Keratinocyte (primary cell): ENCODE measurements at regions not wholly inside any gene's neighbourhood (a gene's known extent, or its start where the extent isn't known, plus 50 kb on each side); places are given as distances from the start of the nearest gene placed in this dataset.

Experiments
- DNase-seq: peaks from one replicate; pipeline ENCODE4 v3.0.0-alpha.2; 2011; ENCODE audit warnings: low read depth, missing footprints, low spot score
- FAIRE-seq: peaks from 2 replicates; lab custom pipeline; 2011; peaks lifted over from hg19 to GRCh38; lab: Jason Lieb, UNC
- H2AFZ ChIP-seq: 2 replicates; pipeline ENCODE4 v1.6.0; 2012; ENCODE audit warnings: low read length, control low read depth, inconsistent platforms; ENCODE audit not compliant: control insufficient read depth
- H3K27ac ChIP-seq: 2 replicates; pipeline ENCODE4 v1.5.1; 2011; ENCODE audit warnings: low read length; ENCODE audit not compliant: control insufficient read depth, insufficient read depth
- H3K27me3 ChIP-seq: 3 replicates; pipeline ENCODE4 v1.6.0; 2011; ENCODE audit warnings: low read length; ENCODE audit not compliant: control insufficient read depth, insufficient read depth; ENCODE audit errors: extremely low read depth
- H3K36me3 ChIP-seq, 2 experiments: 2 replicates in 1 of 2; 3 replicates in 1 of 2; pipeline ENCODE4 v1.5.1; 2011; ENCODE audit warnings: low read length in 2 of 2, mild to moderate bottlenecking in 1 of 2; ENCODE audit not compliant: control insufficient read depth in 2 of 2, insufficient read depth in 2 of 2; ENCODE audit errors: extremely low read depth in 1 of 2
- H3K4me1 ChIP-seq: 3 replicates; pipeline ENCODE4 v1.5.1; 2011; ENCODE audit warnings: low read length; ENCODE audit not compliant: control insufficient read depth, insufficient read depth; ENCODE audit errors: extremely low read depth
- H3K4me2 ChIP-seq: 3 replicates; pipeline ENCODE4 v1.6.0; 2011; ENCODE audit warnings: low read depth, low read length; ENCODE audit not compliant: control insufficient read depth, insufficient read depth; ENCODE audit errors: extremely low read depth
- H3K4me3 ChIP-seq, 3 experiments: fragments of 200-600 bp in 1 of 3; sonication (generic) in 1 of 3; 2 replicates in 2 of 3; 3 replicates in 1 of 3; pipeline ENCODE4 v1.5.1; 2011 to 2016; ENCODE audit warnings: low read length in 3 of 3, mild to moderate bottlenecking in 3 of 3, control low read depth in 2 of 3, inconsistent platforms in 1 of 3, low read depth in 1 of 3, mixed read lengths in 1 of 3, mixed run types in 1 of 3, moderate library complexity in 1 of 3; ENCODE audit not compliant: control insufficient read depth in 2 of 3, insufficient read depth in 2 of 3; ENCODE audit errors: extremely low read depth in 1 of 3
- H3K79me2 ChIP-seq: 2 replicates; pipeline ENCODE4 v1.6.0; 2012; ENCODE audit warnings: low read length; ENCODE audit not compliant: control insufficient read depth, insufficient read depth
- H3K9ac ChIP-seq: 3 replicates; pipeline ENCODE4 v1.6.0; 2011; ENCODE audit warnings: low read length; ENCODE audit not compliant: control insufficient read depth, insufficient read depth; ENCODE audit errors: extremely low read depth
- H3K9me1 ChIP-seq: 3 replicates; pipeline ENCODE4 v1.6.0; 2011; ENCODE audit warnings: low read length; ENCODE audit not compliant: control insufficient read depth, insufficient read depth; ENCODE audit errors: extremely low read depth
- H3K9me3 ChIP-seq: 2 replicates; pipeline ENCODE4 v1.5.1; 2012; ENCODE audit warnings: low read depth, low read length; ENCODE audit not compliant: control insufficient read depth
- H4K20me1 ChIP-seq: 3 replicates; pipeline ENCODE4 v1.6.0; 2011; ENCODE audit warnings: low read length; ENCODE audit not compliant: control insufficient read depth, insufficient read depth; ENCODE audit errors: extremely low read depth
- CTCF ChIP-seq, 3 experiments: IDR thresholded peaks in 1 of 3; conservative IDR thresholded peaks in 1 of 3; optimal IDR thresholded peaks in 1 of 3; 2 replicates in 2 of 3; 3 replicates in 1 of 3; pipeline versions ENCODE3 to v1.5.1; 2011; ENCODE audit warnings: low read length in 3 of 3, mild to moderate bottlenecking in 3 of 3, moderate library complexity in 2 of 3, control low read depth in 1 of 3, inconsistent platforms in 1 of 3; ENCODE audit not compliant: insufficient read depth in 2 of 3; ENCODE audit errors: extremely low read depth in 1 of 3
- EZH2 ChIP-seq: IDR thresholded peaks from one replicate; pipeline ENCODE4 v1.6.1; 2012; ENCODE audit warnings: inconsistent platforms, mild to moderate bottlenecking, low read length, moderate library complexity
- dilution Hi-C: fragments of 300-500 bp; cut with MboI; formaldehyde crosslinking; loops from one replicate; pipeline ENCODE4 v1.7.0; 2020; ENCODE audit warnings: low sequenced_read_pairs; ENCODE audit not compliant: extremely low pct_ligation_motif_present

- H3K36me3 ChIP-seq: no peaks in the 10 kb centered on the region
- FAIRE-seq (no peak), DNase-seq (no peak)
- no peaks in the 10 kb centered on the region for H3K9me1 ChIP-seq
- H3K9ac ChIP-seq: no peak overlapping the region
- no peak overlapping the region for H3K27ac ChIP-seq
- no peak overlapping the region for H2AFZ ChIP-seq
- H4K20me1 ChIP-seq: no peaks in the 10 kb centered on the region
- H3K4me1 ChIP-seq: no peaks in the 10 kb centered on the region
- H3K4me2 ChIP-seq: no peak overlapping the region
- no peaks in the 10 kb centered on the region for H3K9me3 ChIP-seq
- TF ChIP-seq EZH2: no peak
- no peak for TF ChIP-seq CTCF (optimal IDR thresholded peaks at IDR 0.05 in 1 of 3, IDR thresholded peaks at IDR 0.05 in 1 of 3, conservative IDR thresholded peaks at IDR 0.05 in 1 of 3; ENCODE audit: extremely low read depth in 1 of 3, insufficient read depth in 2 of 3, low read length in 3 of 3)
- H3K27me3 ChIP-seq: no peaks in the 10 kb centered on the region
- no peaks in the 10 kb centered on the region for H3K79me2 ChIP-seq
- dilution Hi-C loops: no loop called here
- H3K4me3 ChIP-seq: no peak overlapping the region
Measured at GRCh38 chr14:87044807-87045206, 948.2 kb downstream of the GALC start.

GRCh38 chr14:87043667-87044200, 949.2 kb downstream of the GALC start:
- H3K4me1 ChIP-seq: no peaks in the 10 kb centered on the region
- dilution Hi-C loops: no loop called here
- no peaks in the 10 kb centered on the region for H3K79me2 ChIP-seq
- H3K9me3 ChIP-seq: no peaks in the 10 kb centered on the region
- FAIRE-seq (no peak), DNase-seq (no peak)
- no peak for TF ChIP-seq EZH2
- TF ChIP-seq CTCF (optimal IDR thresholded peaks at IDR 0.05 in 1 of 3, IDR thresholded peaks at IDR 0.05 in 1 of 3, conservative IDR thresholded peaks at IDR 0.05 in 1 of 3; ENCODE audit: extremely low read depth in 1 of 3, insufficient read depth in 2 of 3, low read length in 3 of 3): no peak
- H3K27me3 ChIP-seq: no peaks in the 10 kb centered on the region
- no peaks in the 10 kb centered on the region for H3K36me3 ChIP-seq
- no peak overlapping the region for H2AFZ ChIP-seq
- no peak overlapping the region for H3K27ac ChIP-seq
- H3K9ac ChIP-seq: no peak overlapping the region
- no peak overlapping the region for H3K4me2 ChIP-seq
- no peaks in the 10 kb centered on the region for H3K9me1 ChIP-seq
- H3K4me3 ChIP-seq: no peak overlapping the region
- no peaks in the 10 kb centered on the region for H4K20me1 ChIP-seq
